GM21619 (cell line): ENCODE measurements at regions not wholly inside any gene's neighbourhood (a gene's known extent, or its start where the extent isn't known, plus 50 kb on each side); places are given as distances from the start of the nearest gene placed in this dataset.

ENCODE experiments used
- ATAC-seq: cut with Tn5 transposase; IDR thresholded peaks from one replicate; pipeline ENCODE4 v1.9.1; 2021; ENCODE audit not compliant: unreplicated experiment

DNA sequence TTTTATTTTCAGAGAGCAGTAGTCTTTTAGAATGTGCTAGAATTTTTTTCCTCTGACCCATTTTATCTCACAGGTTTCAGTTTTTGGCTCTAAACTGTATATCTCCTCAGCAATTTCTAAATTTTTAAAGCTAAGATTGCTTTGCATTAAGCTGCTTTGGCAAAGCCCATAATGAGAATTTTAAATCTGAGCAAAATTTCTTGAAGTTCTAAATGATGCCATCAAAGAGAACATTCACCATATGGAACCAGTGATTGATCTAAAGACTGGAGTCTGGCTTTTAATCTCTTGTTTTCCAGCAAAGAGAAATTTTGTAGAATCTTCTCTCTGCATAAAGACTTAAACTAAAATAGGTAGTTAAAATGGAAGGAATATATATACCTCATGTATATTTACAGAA is 313.6 kb downstream of the TBC1D32 start:
- no peak for ATAC-seq

GRCh38 chr6:121008553-121008952 is 325.7 kb downstream of the TBC1D32 start:
- no peak for ATAC-seq

DNA sequence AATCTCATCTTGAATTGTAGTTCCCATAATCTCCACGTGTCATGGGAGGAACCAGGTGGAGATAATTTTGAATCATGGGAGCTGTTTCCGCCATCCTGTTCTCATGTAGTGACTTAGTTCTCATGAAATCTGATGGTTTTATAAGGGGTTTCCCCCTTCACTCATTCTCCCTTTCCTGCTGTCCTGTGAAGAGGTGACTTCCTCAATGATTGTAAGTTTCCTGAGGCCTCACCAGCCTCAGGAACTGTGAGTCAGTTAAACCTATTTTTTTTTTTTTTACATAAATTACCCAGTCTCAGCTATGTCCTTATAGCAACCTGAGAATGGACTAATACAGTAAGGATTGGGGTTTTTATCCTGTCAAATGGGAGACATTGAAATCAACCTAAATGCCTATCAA is 328.3 kb downstream of the TBC1D32 start:
- ATAC-seq: no peak

DNA sequence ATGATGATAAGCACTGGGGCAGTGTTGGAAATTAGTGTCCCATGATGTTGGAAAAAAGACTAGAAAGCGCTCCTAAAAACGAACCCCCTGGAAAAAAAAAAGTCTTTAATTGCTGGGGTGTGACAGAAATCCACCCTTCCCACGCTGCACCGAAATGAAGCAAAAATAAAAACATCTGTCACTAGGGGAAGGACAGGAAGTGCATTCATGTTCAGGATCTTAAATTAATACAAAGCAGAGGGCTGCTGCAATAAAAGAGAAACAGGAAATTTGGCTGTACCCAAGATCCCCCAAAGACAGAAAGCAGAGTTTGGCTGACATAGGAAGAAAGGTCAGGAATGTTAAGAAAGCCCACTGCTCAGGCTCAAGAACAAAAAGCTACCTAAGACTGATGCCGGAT is 333.9 kb downstream of the TBC1D32 start:
- no peak for ATAC-seq

DNA sequence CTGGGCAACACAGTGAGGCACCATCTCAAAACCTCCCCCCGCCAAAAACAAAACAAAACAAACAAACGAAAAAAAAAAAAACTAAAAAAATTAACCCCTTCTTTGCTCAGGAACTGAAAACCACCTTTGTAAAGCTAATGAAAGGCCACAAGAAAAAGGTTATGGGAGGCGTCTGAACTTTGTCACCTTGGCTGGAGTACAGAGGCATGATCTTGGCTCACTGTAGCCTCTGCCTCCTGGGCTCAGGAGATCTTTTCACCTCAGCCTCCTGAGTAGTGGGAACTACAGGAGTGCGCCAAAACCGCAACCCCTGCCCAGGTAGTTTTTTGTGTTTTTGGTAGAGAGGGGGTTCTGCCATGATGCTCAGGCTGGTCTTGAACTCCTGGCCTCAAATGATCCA is 337.9 kb downstream of the TBC1D32 start:
- no peak for ATAC-seq

- no peak for ATAC-seq
Measured at GRCh38 chr6:120994573-120994967, 339.7 kb downstream of the TBC1D32 start.

DNA sequence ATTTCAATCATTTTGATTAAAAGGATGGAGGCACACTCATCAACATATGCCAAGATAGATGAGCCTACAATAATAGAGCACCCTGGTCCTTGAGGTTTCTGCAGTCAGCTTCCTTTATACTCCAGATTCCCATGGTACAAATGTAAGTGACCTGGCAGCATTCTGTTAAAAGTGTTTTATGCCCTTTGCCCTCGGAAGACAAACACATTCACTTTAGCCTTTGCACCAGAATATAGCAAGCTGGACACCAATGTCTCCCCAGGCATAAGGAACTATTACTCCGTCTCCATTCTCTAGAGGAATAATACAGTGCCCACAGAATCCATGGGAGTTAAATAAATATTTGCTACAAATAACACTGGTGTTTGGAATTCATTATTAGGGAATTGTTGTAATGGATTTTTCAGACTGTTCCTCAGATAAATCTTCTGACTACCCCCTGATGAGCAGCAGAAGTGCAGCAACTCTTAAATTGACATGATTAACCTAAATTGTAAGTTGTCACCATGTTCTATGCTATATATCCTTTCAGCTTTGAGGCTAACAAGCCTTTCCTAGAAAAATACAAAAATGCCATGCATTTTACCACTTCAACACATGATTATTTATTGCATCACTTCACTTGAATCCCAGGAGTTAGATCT is 340.2 kb downstream of the TBC1D32 start:
- ATAC-seq: no peak

- ATAC-seq: no peak
Measured at GRCh38 chr6:120992257-120992656, 342.0 kb downstream of the TBC1D32 start.

- ATAC-seq: no peak
Measured at GRCh38 chr6:120990866-120991265, 343.4 kb downstream of the TBC1D32 start.

DNA sequence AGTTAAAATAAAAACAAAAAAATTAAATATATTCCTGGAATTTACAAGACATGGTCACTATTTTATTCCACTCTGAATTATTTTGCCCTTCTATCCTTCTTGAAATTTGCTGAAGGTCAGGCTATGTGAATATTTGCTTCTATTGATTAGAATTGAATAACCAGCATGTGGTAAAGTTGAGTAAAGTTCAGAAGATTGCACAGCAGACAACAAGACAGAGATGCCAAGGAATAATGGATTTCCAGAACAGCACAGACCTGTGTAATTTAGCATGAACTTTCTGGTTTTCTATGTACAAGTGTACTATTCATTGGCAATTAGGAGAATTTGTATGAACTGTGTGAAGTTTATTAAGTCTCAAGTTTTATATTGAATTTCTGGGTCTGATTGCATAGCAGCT is 352.4 kb downstream of the TBC1D32 start:
- ATAC-seq: no peak

DNA sequence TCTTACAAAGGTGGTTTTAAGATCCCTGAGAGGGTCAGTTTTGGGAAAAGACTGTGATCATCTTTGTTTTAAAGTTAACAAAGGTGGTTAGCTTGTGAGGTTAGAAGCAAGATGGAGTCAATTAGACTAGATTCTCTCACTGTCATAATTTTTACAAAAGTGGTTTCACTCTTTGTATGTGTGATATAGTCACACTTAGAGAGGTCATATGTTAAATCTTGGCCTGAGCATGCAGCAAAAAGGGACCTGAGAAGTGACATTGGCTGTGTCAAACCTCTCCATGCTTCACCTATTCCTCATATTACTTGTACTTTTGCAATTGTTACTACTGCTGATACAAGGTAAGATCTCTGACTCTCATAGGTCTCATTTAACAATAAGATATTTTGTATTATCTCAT is 368.0 kb downstream of the TBC1D32 start:
- ATAC-seq: no peak

DNA sequence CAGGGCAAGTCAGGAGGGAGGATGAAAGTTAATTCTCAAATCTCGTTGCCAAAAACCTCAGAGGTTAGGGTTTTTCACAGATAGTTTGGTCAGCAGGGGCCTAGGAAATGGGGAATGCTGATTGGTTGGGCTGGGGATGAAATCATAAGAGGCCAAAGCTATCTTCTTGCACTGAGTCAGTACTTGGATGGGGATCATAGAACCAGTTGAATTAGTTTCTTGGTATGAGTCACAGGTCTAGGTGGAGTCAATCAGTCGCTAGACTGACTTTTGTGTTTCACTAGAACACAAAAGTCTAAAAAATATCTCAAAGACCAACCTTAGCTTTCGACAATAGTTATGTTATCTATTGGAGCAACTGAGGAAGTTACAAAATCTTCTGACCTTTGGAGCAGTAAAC is 368.5 kb downstream of the TBC1D32 start:
- no peak for ATAC-seq

DNA sequence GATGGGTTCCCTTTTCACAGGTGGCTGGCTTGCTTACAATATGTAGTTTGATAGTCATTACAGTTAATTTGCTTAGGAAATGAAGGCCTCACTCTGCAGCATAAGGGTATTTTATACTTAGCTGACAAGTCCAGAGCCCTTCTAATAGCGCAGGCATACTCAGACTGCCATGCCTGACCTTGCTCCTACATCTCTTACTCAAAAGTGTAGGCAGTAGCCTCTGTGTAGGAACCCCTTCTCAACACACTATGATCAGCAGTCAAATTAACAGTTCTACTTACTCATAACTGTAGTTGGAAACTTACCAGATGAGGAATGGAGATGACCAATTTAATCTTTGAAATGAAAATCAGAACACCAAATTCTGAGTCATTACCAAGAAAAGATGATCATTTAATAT is 373.5 kb downstream of the TBC1D32 start:
- ATAC-seq: no peak

- ATAC-seq: no peak
Measured at GRCh38 chr6:120954111-120954510, 380.2 kb downstream of the TBC1D32 start.

DNA sequence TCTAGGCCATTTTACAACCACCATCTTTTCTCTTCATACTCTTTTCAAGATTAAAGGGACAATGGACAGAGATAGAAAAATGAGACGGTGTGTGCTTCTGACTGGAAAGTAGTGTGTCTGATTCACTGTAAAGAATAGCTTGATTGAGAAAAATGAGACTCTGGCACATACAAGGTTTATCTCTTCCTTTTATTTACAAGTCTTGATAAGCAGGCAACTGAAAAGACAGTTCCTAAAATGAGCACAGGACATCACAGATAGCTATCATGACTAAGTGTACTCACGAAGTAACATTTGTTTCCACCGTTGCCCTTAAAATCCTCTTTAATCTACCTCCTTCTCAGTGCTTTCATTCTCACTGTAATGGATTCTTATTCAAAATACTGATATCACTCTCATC is 383.0 kb downstream of the TBC1D32 start:
- ATAC-seq: no peak

- ATAC-seq: no peak
Measured at GRCh38 chr6:120947111-120947510, 387.2 kb downstream of the TBC1D32 start.

GRCh38 chr6:120945905-120946594 is 388.2 kb downstream of the TBC1D32 start:
- ATAC-seq: peak; percentile 58

- peak; percentile 97 for ATAC-seq
Measured at GRCh38 chr6:120938876-120939472, 395.3 kb downstream of the TBC1D32 start.

GRCh38 chr6:120938164-120938875 is 396.0 kb downstream of the TBC1D32 start:
- peak; percentile 33 for ATAC-seq

- ATAC-seq: peak; percentile 43
Measured at GRCh38 chr6:120935908-120936307, 398.4 kb downstream of the TBC1D32 start.

- ATAC-seq: no peak
Measured at GRCh38 chr6:120935016-120935415, 399.3 kb downstream of the TBC1D32 start.
